ENCODE measurements at regions not wholly inside any gene's neighbourhood (a gene's known extent, or its start where the extent isn't known, plus 50 kb on each side); places are given as distances from the start of the nearest gene placed in this dataset.

- no peak for TF ChIP-seq SPI1 (IDR thresholded peaks at IDR 0.05; ENCODE audit: borderline replicate concordance, low read depth)
- TF ChIP-seq, protein P1, sequence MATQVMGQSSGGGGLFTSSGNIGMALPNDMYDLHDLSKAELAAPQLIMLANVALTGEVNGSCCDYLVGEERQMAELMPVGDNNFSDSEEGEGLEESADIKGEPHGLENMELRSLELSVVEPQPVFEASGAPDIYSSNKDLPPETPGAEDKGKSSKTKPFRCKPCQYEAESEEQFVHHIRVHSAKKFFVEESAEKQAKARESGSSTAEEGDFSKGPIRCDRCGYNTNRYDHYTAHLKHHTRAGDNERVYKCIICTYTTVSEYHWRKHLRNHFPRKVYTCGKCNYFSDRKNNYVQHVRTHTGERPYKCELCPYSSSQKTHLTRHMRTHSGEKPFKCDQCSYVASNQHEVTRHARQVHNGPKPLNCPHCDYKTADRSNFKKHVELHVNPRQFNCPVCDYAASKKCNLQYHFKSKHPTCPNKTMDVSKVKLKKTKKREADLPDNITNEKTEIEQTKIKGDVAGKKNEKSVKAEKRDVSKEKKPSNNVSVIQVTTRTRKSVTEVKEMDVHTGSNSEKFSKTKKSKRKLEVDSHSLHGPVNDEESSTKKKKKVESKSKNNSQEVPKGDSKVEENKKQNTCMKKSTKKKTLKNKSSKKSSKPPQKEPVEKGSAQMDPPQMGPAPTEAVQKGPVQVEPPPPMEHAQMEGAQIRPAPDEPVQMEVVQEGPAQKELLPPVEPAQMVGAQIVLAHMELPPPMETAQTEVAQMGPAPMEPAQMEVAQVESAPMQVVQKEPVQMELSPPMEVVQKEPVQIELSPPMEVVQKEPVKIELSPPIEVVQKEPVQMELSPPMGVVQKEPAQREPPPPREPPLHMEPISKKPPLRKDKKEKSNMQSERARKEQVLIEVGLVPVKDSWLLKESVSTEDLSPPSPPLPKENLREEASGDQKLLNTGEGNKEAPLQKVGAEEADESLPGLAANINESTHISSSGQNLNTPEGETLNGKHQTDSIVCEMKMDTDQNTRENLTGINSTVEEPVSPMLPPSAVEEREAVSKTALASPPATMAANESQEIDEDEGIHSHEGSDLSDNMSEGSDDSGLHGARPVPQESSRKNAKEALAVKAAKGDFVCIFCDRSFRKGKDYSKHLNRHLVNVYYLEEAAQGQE (IDR thresholded peaks at IDR 0.05; ENCODE audit: insufficient replicate concordance, low read depth), result no peak
- TF ChIP-seq POLR2AphosphoS5 (IDR thresholded peaks at IDR 0.05; ENCODE audit: low read depth), result no peak
- no peak for TF ChIP-seq GABPA (IDR thresholded peaks at IDR 0.05; ENCODE audit: low read depth)
- Histone ChIP-seq H3K4me3 (replicated peaks; ENCODE audit: insufficient read depth, low read length) (no peak overlapping the region), H3K27me3 (ENCODE audit: insufficient read depth, poor library complexity, severe bottlenecking) (no peaks in the 10 kb centered on the region), H3K27ac (replicated peaks) (no peak overlapping the region)
- DNase-seq (ENCODE audit: low read depth in 1 of 2, low spot score in 1 of 2), result no peak
Observed at GRCh38 chr11:11211186-11211585, 141.9 kb downstream of the CSNK2A3 start.

DNA sequence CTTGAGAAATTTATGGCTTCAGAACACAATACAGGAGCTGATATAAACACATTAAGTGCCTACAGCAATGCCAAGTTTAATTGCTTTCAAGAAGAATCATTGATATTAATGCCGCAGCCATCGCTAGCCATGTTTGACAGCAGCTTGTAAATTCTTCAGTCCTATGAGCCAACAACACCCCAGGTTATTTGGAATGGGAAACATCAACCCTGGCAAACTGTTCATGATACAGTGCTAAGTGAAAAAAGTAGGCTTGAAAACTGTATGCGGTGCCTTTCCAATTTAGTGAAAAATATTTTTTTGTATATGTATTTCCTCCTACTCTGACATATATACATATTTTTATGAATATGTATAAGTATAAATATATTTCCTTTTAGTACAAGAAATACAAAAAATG is 142.6 kb downstream of the CSNK2A3 start:
- no peak overlapping the region for H3K4me3 ChIP-seq (replicated peaks; ENCODE audit: insufficient read depth, low read length)
- TF ChIP-seq POLR2AphosphoS5 (IDR thresholded peaks at IDR 0.05; ENCODE audit: low read depth), result no peak
- TF ChIP-seq, protein P2, sequence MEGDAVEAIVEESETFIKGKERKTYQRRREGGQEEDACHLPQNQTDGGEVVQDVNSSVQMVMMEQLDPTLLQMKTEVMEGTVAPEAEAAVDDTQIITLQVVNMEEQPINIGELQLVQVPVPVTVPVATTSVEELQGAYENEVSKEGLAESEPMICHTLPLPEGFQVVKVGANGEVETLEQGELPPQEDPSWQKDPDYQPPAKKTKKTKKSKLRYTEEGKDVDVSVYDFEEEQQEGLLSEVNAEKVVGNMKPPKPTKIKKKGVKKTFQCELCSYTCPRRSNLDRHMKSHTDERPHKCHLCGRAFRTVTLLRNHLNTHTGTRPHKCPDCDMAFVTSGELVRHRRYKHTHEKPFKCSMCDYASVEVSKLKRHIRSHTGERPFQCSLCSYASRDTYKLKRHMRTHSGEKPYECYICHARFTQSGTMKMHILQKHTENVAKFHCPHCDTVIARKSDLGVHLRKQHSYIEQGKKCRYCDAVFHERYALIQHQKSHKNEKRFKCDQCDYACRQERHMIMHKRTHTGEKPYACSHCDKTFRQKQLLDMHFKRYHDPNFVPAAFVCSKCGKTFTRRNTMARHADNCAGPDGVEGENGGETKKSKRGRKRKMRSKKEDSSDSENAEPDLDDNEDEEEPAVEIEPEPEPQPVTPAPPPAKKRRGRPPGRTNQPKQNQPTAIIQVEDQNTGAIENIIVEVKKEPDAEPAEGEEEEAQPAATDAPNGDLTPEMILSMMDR (IDR thresholded peaks at IDR 0.05; ENCODE audit: insufficient read depth, low read length), result no peak
- TF ChIP-seq GABPA (IDR thresholded peaks at IDR 0.05; ENCODE audit: low read depth), result no peak
- no peak for TF ChIP-seq SPI1 (IDR thresholded peaks at IDR 0.05; ENCODE audit: borderline replicate concordance, low read depth)
- TF ChIP-seq, protein P1 (IDR thresholded peaks at IDR 0.05; ENCODE audit: insufficient replicate concordance, low read depth), result no peak
- H3K27ac ChIP-seq (replicated peaks), result no peak overlapping the region
- DNase-seq (ENCODE audit: low read depth in 1 of 2, low spot score in 1 of 2), result no peak
- H3K27me3 ChIP-seq (ENCODE audit: insufficient read depth, poor library complexity, severe bottlenecking), result no peaks in the 10 kb centered on the region

DNA sequence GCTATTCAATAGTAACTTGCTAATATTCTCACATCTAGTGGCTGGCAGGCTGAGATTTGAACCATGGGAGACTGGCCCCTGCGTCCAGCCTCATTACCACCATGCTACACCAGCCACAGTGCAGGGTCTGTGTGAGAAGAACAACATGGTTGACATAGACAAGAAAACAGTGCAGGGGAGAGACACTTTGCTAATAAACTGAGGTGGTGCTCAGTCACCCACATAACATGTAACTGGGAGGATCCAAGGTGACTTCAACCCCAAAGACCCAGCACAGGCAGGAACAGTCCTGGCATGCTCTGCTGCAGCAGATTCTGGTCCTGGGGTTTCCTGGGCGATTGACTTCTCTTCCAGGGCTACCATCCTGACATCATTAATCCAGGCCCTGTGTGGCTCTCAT is 143.1 kb downstream of the CSNK2A3 start:
- H3K27me3 ChIP-seq (ENCODE audit: insufficient read depth, poor library complexity, severe bottlenecking), result no peaks in the 10 kb centered on the region
- H3K4me3 ChIP-seq (replicated peaks; ENCODE audit: insufficient read depth, low read length), result no peak overlapping the region
- DNase-seq (ENCODE audit: low read depth in 1 of 2, low spot score in 1 of 2), result no peak
- H3K27ac ChIP-seq (replicated peaks), result no peak overlapping the region
- TF ChIP-seq, protein P2 (IDR thresholded peaks at IDR 0.05; ENCODE audit: insufficient read depth, low read length), result no peak
- no peak for TF ChIP-seq POLR2AphosphoS5 (IDR thresholded peaks at IDR 0.05; ENCODE audit: low read depth)
- no peak for TF ChIP-seq GABPA (IDR thresholded peaks at IDR 0.05; ENCODE audit: low read depth)
- TF ChIP-seq, protein P1 (IDR thresholded peaks at IDR 0.05; ENCODE audit: insufficient replicate concordance, low read depth), result no peak
- no peak for TF ChIP-seq SPI1 (IDR thresholded peaks at IDR 0.05; ENCODE audit: borderline replicate concordance, low read depth)

Measured in HL-60 (cell line).